MM.1S (cell line): ENCODE measurements at regions not wholly inside any gene's neighbourhood (a gene's known extent, or its start where the extent isn't known, plus 50 kb on each side); places are given as distances from the start of the nearest gene placed in this dataset.

Source experiments
- DNase-seq: peaks from one replicate; pipeline ENCODE4 v3.0.0-alpha.2; 2015
- H2AFZ ChIP-seq: fragments of 300-600 bp; sonication (generic); 2 replicates; pipeline ENCODE4 v1.6.0; 2016; ENCODE audit warnings: antibody characterized with exemption, low read length
- H3F3A ChIP-seq: fragments of 300-600 bp; sonication (generic); 2 replicates; pipeline ENCODE4 v1.6.1; 2016; ENCODE audit warnings: mild to moderate bottlenecking, antibody characterized with exemption, low read length, moderate library complexity, mixed read lengths; ENCODE audit not compliant: insufficient read depth
- H3K27ac ChIP-seq: fragments of 300-600 bp; sonication (generic); 2 replicates; pipeline ENCODE4 v1.5.1; 2016; ENCODE audit warnings: mild to moderate bottlenecking, low read length
- H3K27me3 ChIP-seq: fragments of 300-600 bp; sonication (generic); replicated peaks from 2 replicates; pipeline ENCODE4 v1.6.0; 2016; ENCODE audit warnings: low read length; ENCODE audit not compliant: insufficient read depth
- H3K36me3 ChIP-seq: fragments of 300-600 bp; sonication (generic); replicated peaks from 2 replicates; pipeline ENCODE4 v1.6.1; 2016; ENCODE audit warnings: mild to moderate bottlenecking, low read length, mixed read lengths; ENCODE audit not compliant: insufficient read depth
- H3K4me1 ChIP-seq: fragments of 300-600 bp; sonication (generic); 2 replicates; pipeline ENCODE4 v1.6.1; 2016; ENCODE audit warnings: low read length, mixed read lengths
- H3K4me2 ChIP-seq: fragments of 300-600 bp; sonication (generic); 2 replicates; pipeline ENCODE4 v1.6.0; 2016; ENCODE audit warnings: low read depth, low read length
- H3K4me3 ChIP-seq: fragments of 300-600 bp; sonication (generic); 2 replicates; pipeline ENCODE4 v1.5.1; 2016; ENCODE audit warnings: low read length, mixed read lengths
- H3K79me2 ChIP-seq: fragments of 300-600 bp; sonication (generic); 2 replicates; pipeline ENCODE4 v1.6.1; 2016; ENCODE audit warnings: mixed run types, low read length, mixed read lengths
- H3K9ac ChIP-seq: fragments of 300-600 bp; sonication (generic); 2 replicates; pipeline ENCODE4 v1.6.1; 2016; ENCODE audit warnings: low read length, mixed read lengths
- H3K9me2 ChIP-seq: fragments of 300-600 bp; sonication (generic); replicated peaks from 2 replicates; pipeline ENCODE4 v1.6.1; 2016; ENCODE audit warnings: mild to moderate bottlenecking, low read length, mixed read lengths; ENCODE audit not compliant: insufficient read depth
- H3K9me3 ChIP-seq: fragments of 300-600 bp; sonication (generic); replicated peaks from 2 replicates; pipeline ENCODE4 v1.6.1; 2016; ENCODE audit warnings: mild to moderate bottlenecking, low read length, mixed read lengths; ENCODE audit not compliant: insufficient read depth
- H4K20me1 ChIP-seq: fragments of 300-600 bp; sonication (generic); 2 replicates; pipeline ENCODE4 v1.6.1; 2016; ENCODE audit warnings: mild to moderate bottlenecking, low read length, moderate library complexity, mixed read lengths; ENCODE audit not compliant: insufficient read depth
- CTCF ChIP-seq: fragments of 300-600 bp; sonication (generic); IDR thresholded peaks from 2 replicates; pipeline ENCODE4 v1.5.1; 2016; ENCODE audit warnings: antibody characterized with exemption, low read length, mixed read lengths
- EZH2 ChIP-seq: fragments of 300-600 bp; sonication (generic); optimal IDR thresholded peaks from 2 replicates; pipeline ENCODE3; 2017; ENCODE audit warnings: low read depth, mild to moderate bottlenecking, antibody characterized with exemption, low read length, mixed read lengths
- EZH2phosphoT487 ChIP-seq: fragments of 300-600 bp; sonication (generic); IDR thresholded peaks from 2 replicates; pipeline ENCODE4 v1.6.1; 2018; ENCODE audit warnings: antibody characterized with exemption, low read length

- Histone ChIP-seq H3K36me3 (no peaks in the 10 kb centered on the region), H3F3A (no peaks in the 10 kb centered on the region), H3K27me3 (no peaks in the 10 kb centered on the region), H3K79me2 (no peaks in the 10 kb centered on the region), H3K4me1 (no peaks in the 10 kb centered on the region), H3K4me3 (no peak overlapping the region), H3K9me2 (no peaks in the 10 kb centered on the region), H3K9ac (no peak overlapping the region), H4K20me1 (no peaks in the 10 kb centered on the region), H3K4me2 (no peak overlapping the region), H3K27ac (no peak overlapping the region), H3K9me3 (no peaks in the 10 kb centered on the region), H2AFZ (no peak overlapping the region)
- TF ChIP-seq EZH2phosphoT487 = no peak
- no peak for TF ChIP-seq CTCF
- DNase-seq = no peak
Measured at GRCh38 chr7:36096460-36097095, 56.5 kb upstream of the EEPD1 start.

- Histone ChIP-seq H3K4me2 (no peak overlapping the region), H3K4me3 (no peak overlapping the region), H3K27me3 (no peaks in the 10 kb centered on the region), H3K9me3 (no peaks in the 10 kb centered on the region), H3K4me1 (no peaks in the 10 kb centered on the region), H3K36me3 (no peaks in the 10 kb centered on the region), H2AFZ (no peak overlapping the region), H3F3A (no peaks in the 10 kb centered on the region), H3K9me2 (no peaks in the 10 kb centered on the region), H3K9ac (no peak overlapping the region), H3K27ac (no peak overlapping the region), H4K20me1 (no peaks in the 10 kb centered on the region), H3K79me2 (no peaks in the 10 kb centered on the region)
- no peak for DNase-seq
- TF ChIP-seq EZH2 (no peak), CTCF (no peak), EZH2phosphoT487 (no peak)
Measured at GRCh38 chr7:36098096-36098495, 55.0 kb upstream of the EEPD1 start.

GRCh38 chr7:36100226-36100625 lies 52.8 kb upstream of the EEPD1 start:
- Histone ChIP-seq H3K36me3 (no peaks in the 10 kb centered on the region), H3K9me3 (no peaks in the 10 kb centered on the region), H3K79me2 (no peaks in the 10 kb centered on the region), H3K27ac (no peak overlapping the region), H3K27me3 (no peaks in the 10 kb centered on the region), H3F3A (no peaks in the 10 kb centered on the region), H3K4me3 (no peak overlapping the region), H2AFZ (no peak overlapping the region), H4K20me1 (no peaks in the 10 kb centered on the region), H3K9me2 (no peaks in the 10 kb centered on the region), H3K4me2 (no peak overlapping the region), H3K9ac (no peak overlapping the region), H3K4me1 (no peaks in the 10 kb centered on the region)
- no peak for DNase-seq
- TF ChIP-seq CTCF = no peak
- TF ChIP-seq EZH2phosphoT487 = no peak
- no peak for TF ChIP-seq EZH2
